ENCODE measurements at regions not wholly inside any gene's neighbourhood (a gene's known extent, or its start where the extent isn't known, plus 50 kb on each side); places are given as distances from the start of the nearest gene placed in this dataset.

- no peaks in the 10 kb centered on the region for H3K9me3 ChIP-seq (ENCODE audit: low read length)
- no peaks in the 10 kb centered on the region for H3K9me2 ChIP-seq (ENCODE audit: insufficient read depth, low read length)
- no peaks in the 10 kb centered on the region for H3K79me2 ChIP-seq (ENCODE audit: insufficient read depth, low read depth, low read length)
- H3K4me3 ChIP-seq (ENCODE audit: low read depth, low read length, poor library complexity, severe bottlenecking) = no peak overlapping the region
- TF ChIP-seq EZH2phosphoT487 (IDR thresholded peaks at IDR 0.05; ENCODE audit: borderline replicate concordance, low read depth, low read length) = no peak
- no peak for TF ChIP-seq CTCF (conservative IDR thresholded peaks at IDR 0.05; ENCODE audit: low read length)
- H3K36me3 ChIP-seq (ENCODE audit: insufficient read depth, low read length) = no peaks in the 10 kb centered on the region
- H3K4me1 ChIP-seq (ENCODE audit: insufficient read depth, low read length, poor library complexity, severe bottlenecking) = no peaks in the 10 kb centered on the region
- H2AFZ ChIP-seq (ENCODE audit: low read length) = no peak overlapping the region
- POLR2A ChIA-PET = no interaction called here
- CTCF ChIA-PET (ENCODE audit: unreplicated experiment) = no interaction called here
- intact Hi-C loops (cut with micrococcal nuclease; ENCODE audit: unreplicated experiment) = no loop called here
- H3K27ac ChIP-seq (ENCODE audit: low read depth, low read length, poor library complexity, severe bottlenecking) = no peak overlapping the region
- H4K20me1 ChIP-seq (ENCODE audit: insufficient read depth, low read length) = no peaks in the 10 kb centered on the region
- no peak for DNase-seq (ENCODE audit: low spot score)
- no TSS peak for BruUV-seq (replicated peaks)
- no peak overlapping the region for H3K4me2 ChIP-seq (ENCODE audit: low read length)
Measured at GRCh38 chr10:114708084-114708483, 50.0 kb upstream of the ABLIM1 start.

GRCh38 chr10:114708717-114709335 is 50.8 kb upstream of the ABLIM1 start:
- H3K79me2 ChIP-seq (ENCODE audit: insufficient read depth, low read depth, low read length) = no peaks in the 10 kb centered on the region
- H3K9me3 ChIP-seq (ENCODE audit: low read length) = no peaks in the 10 kb centered on the region
- H3K4me1 ChIP-seq (ENCODE audit: insufficient read depth, low read length, poor library complexity, severe bottlenecking) = no peaks in the 10 kb centered on the region
- no peak overlapping the region for H3K27ac ChIP-seq (ENCODE audit: low read depth, low read length, poor library complexity, severe bottlenecking)
- BruUV-seq (replicated peaks) = no TSS peak
- H3K4me3 ChIP-seq (ENCODE audit: low read depth, low read length, poor library complexity, severe bottlenecking) = no peak overlapping the region
- no peak for DNase-seq (ENCODE audit: low spot score)
- ChIA-PET CTCF (ENCODE audit: unreplicated experiment) (no interaction called here), POLR2A (no interaction called here)
- TF ChIP-seq CTCF (conservative IDR thresholded peaks at IDR 0.05; ENCODE audit: low read length) = no peak
- no peak for TF ChIP-seq EZH2phosphoT487 (IDR thresholded peaks at IDR 0.05; ENCODE audit: borderline replicate concordance, low read depth, low read length)
- no peaks in the 10 kb centered on the region for H4K20me1 ChIP-seq (ENCODE audit: insufficient read depth, low read length)
- intact Hi-C loops (cut with micrococcal nuclease; ENCODE audit: unreplicated experiment) = no loop called here
- no peak overlapping the region for H3K4me2 ChIP-seq (ENCODE audit: low read length)
- H3K9me2 ChIP-seq (ENCODE audit: insufficient read depth, low read length) = no peaks in the 10 kb centered on the region
- no peak overlapping the region for H2AFZ ChIP-seq (ENCODE audit: low read length)
- H3K36me3 ChIP-seq (ENCODE audit: insufficient read depth, low read length) = no peaks in the 10 kb centered on the region

- H3K4me3 ChIP-seq (ENCODE audit: low read depth, low read length, poor library complexity, severe bottlenecking) = no peak overlapping the region
- DNase-seq (ENCODE audit: low spot score) = no peak
- no peaks in the 10 kb centered on the region for H4K20me1 ChIP-seq (ENCODE audit: insufficient read depth, low read length)
- H2AFZ ChIP-seq (ENCODE audit: low read length) = no peak overlapping the region
- no peak overlapping the region for H3K4me2 ChIP-seq (ENCODE audit: low read length)
- H3K36me3 ChIP-seq (ENCODE audit: insufficient read depth, low read length) = no peaks in the 10 kb centered on the region
- no peaks in the 10 kb centered on the region for H3K4me1 ChIP-seq (ENCODE audit: insufficient read depth, low read length, poor library complexity, severe bottlenecking)
- no TSS peak for BruUV-seq (replicated peaks)
- no peak for TF ChIP-seq CTCF (conservative IDR thresholded peaks at IDR 0.05; ENCODE audit: low read length)
- no peak for TF ChIP-seq EZH2phosphoT487 (IDR thresholded peaks at IDR 0.05; ENCODE audit: borderline replicate concordance, low read depth, low read length)
- intact Hi-C loops (cut with micrococcal nuclease; ENCODE audit: unreplicated experiment) = no loop called here
- H3K79me2 ChIP-seq (ENCODE audit: insufficient read depth, low read depth, low read length) = no peaks in the 10 kb centered on the region
- ChIA-PET CTCF (ENCODE audit: unreplicated experiment) (no interaction called here), POLR2A (interaction anchor here (0.6 kb wide), 2 partner anchors 11 to 663 kb away, joined by 3 to 8 read pairs; no protein-coding TSS in a partner anchor)
- no peaks in the 10 kb centered on the region for H3K9me2 ChIP-seq (ENCODE audit: insufficient read depth, low read length)
- no peaks in the 10 kb centered on the region for H3K9me3 ChIP-seq (ENCODE audit: low read length)
- H3K27ac ChIP-seq (ENCODE audit: low read depth, low read length, poor library complexity, severe bottlenecking) = no peak overlapping the region
Measured at GRCh38 chr10:114709984-114710383, 51.9 kb upstream of the ABLIM1 start.
